ENCODE measurements at regions not wholly inside any gene's neighbourhood (a gene's known extent, or its start where the extent isn't known, plus 50 kb on each side); places are given as distances from the start of the nearest gene placed in this dataset.

GRCh38 chr18:68525091-68525490 is 189.8 kb downstream of the TMX3 start:
- no peak for DNase-seq (ENCODE audit: low read depth)

DNA sequence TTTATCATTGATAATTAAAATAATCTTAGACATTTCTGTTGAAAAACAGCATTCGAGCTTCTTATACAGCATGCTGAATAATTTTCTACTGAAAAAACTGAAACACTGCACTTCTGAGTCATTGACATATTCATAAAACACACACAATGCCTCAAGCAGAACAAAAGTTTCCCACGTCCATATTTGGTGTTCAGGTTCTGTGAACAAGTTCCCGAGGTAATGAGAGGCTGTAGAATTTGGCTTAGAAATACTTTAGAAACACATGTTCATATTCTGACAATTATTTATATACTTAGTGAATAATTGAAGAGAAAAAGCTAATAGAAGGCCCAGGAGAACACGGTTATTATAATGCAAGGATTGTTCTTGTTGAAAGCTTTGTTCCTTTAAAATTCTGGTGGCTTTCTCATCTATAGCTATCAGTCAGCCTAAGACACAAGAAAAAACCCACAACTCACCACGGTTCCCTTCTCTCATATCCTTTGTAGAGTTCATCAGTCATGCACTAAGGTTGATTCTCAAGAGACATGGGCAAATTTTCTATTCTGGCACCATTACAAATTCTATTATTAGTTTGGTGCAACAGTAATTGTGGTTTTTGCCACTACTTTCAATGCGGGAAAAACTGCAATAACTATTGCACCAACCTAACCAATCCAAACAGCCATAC is 194.4 kb downstream of the TMX3 start:
- no peak for DNase-seq (ENCODE audit: low read depth)

GRCh38 chr18:68519336-68519735 is 195.6 kb downstream of the TMX3 start:
- DNase-seq (ENCODE audit: low read depth), result no peak

DNA sequence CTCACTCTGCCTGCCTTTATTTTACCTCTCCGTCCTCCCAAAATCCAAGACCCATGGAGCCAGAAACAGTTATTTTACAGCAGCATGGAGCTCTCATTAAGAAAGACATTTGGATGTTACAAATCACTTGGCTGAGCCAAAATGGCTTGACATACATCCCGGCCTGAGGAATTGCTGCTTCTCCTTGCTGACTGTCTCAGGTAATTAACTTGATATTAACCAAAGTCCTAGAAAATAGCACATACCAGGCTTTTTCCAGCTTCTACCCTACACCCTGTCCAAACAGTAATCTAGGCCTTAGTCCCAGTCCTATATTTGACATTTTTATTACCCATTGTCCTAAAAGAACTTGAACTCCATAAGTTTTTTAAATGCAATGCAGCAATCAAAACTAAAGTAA is 205.0 kb downstream of the TMX3 start:
- no peak for DNase-seq (ENCODE audit: low read depth)

- DNase-seq (ENCODE audit: low read depth), result no peak
Observed at GRCh38 chr18:68507781-68508180, 207.1 kb downstream of the TMX3 start.

GRCh38 chr18:68505178-68505574 is 209.7 kb downstream of the TMX3 start:
- no peak for DNase-seq (ENCODE audit: low read depth)

GRCh38 chr18:68504441-68505177 is 210.3 kb downstream of the TMX3 start:
- DNase-seq (ENCODE audit: low read depth), result no peak

- DNase-seq (ENCODE audit: low read depth), result no peak
Observed at GRCh38 chr18:68500556-68500955, 214.4 kb downstream of the TMX3 start.

DNA sequence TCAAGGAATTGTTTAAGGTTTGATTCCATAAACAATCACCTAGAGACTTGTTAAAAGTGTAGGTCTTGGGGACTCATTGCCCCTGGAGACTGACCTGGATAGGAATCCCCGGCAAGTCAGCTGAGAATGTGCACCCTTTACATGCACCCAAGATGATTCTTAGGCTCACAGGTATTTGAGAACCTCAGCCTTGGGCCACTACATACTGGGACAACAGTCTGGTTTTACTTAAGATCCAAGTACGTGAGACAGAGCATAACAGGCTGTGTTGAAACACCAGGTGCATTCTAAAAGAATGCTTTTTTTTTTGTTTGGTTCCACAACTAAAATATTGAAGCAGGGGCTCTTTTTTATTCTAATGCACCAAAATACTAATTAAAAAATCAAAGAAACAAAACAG is 215.8 kb downstream of the TMX3 start:
- DNase-seq (ENCODE audit: low read depth), result no peak

DNA sequence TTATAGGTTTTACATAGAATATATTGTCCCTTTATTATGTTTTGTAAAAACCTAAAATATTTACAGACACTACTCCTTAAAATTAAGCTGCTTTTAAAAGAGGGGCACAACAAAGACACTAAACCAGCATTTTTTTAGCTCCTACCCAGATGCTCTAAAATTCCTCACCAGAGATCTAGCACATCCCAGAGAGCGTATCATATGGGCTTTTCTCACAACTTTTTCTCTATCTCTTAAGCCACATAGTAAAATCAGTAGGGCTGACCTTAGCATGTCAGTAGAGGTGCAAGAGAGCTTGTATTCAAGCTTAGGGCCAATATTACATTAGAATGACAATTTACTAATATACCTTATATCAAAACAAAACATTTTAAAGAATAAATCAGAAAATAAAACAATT is 216.3 kb downstream of the TMX3 start:
- no peak for DNase-seq (ENCODE audit: low read depth)

DNA sequence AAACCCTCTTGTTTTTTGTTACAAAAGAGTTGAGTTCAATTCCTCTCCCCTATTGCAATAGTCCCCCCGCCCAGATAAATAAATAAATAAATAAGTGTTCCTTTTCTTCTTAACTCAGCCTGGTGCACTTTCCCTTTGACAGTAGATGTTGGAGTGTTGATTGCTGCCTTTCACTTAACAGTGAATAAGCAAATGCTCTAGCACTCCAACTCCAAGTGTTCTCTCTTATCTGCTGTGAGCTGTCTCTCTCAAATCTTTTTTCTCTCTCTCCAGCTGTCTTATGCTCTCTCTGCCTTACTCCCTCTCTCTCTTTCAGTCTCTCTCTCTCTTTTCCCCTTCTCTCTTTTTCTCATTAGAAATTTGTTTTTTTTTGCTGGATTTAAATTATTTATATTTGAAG is 216.7 kb downstream of the TMX3 start:
- no peak for DNase-seq (ENCODE audit: low read depth)

DNA sequence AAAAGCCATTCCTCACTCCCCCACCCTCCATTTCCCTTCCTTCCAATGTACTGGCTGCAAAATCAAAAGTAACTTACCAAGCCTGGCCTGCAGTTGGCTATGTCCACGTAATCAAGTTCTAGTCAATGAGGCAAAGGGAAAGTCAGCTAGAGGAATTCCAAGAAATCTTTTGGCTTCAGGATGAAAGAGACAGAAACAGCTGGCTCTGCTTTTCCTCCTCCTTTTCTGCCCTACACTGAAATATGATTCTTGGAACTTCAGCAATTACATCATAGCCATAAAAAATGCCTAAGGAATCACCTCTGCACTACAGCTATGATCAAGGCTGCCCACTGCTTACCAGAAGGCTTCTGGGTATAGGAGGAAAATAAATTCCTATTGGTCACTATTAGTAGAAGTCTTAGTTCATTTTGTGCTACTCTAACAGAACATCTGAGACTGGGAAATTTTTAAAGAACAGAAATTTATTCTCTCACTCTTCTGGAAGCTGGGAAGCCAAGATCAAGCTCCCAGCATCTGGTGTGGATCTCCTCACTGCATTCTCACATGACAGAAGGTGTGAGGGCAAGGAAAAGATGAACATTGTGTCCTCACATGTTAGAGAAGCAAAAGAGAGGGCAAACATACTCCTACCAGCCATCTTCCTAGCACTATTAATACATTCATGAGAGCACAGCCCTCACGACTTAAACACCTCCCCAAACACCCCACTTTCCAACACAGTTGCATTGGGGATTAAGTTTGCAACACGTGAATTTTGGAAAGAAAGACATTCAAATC is 219.9 kb downstream of the TMX3 start:
- peak; percentile 25 for DNase-seq (ENCODE audit: low read depth)

DNA sequence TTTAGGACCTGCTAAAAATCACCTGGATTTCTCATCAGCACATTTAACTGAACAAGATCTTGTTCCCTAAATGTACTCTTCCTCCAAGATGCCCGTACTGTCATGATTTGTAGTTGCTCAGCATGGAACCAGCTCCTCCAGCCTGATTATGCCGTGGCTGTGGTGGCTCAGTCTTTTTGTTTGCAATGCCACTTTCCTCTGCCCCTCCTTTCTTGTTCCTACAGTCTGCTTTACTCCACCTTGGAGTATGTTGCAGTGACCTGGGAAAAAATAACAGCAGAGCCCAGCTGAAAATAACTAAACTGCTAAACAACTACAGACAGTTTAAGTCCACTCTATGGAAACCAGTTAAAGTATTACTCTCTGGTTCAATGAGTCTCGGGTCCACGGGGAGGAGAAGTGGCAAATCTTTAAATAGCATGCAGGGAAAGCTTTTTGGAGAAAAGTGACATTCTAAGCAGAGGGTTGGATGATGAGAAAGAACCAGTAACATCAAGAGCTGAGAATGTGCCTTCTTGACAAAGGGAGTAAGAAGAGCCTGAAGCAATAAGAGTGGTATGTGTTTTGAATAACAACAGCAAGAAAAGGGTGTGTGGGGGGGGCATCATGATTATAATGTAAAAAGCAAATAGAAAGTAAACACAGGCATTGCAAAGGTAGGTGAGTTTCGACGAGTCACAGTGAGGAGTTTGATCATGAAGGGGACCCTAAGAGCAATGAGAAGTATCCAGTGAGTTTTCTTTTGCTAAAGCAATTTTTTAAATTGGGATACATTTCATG is 225.7 kb downstream of the TMX3 start:
- DNase-seq (ENCODE audit: low read depth), result no peak

- DNase-seq (ENCODE audit: low read depth), result no peak
Observed at GRCh38 chr18:68484241-68484640, 230.7 kb downstream of the TMX3 start.

DNA sequence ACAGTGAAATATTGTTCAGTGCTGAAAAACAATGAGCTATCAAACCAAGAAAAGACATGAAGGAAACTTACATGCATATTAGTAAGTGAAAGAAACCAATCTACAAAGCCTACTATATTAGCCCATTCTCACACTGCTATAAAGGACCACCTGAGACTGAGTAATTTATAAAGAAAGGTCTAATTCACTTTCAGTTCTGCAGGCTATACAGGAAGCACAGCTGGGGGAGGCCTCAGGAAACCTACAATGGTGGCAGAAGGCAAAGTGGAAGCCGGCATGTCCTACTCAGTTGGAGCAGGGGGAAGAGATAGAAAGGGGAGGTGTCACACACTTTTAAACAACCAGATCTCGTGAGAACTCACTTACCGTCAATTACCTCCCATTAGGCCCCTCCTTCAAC is 232.1 kb downstream of the TMX3 start:
- no peak for DNase-seq (ENCODE audit: low read depth)

DNA sequence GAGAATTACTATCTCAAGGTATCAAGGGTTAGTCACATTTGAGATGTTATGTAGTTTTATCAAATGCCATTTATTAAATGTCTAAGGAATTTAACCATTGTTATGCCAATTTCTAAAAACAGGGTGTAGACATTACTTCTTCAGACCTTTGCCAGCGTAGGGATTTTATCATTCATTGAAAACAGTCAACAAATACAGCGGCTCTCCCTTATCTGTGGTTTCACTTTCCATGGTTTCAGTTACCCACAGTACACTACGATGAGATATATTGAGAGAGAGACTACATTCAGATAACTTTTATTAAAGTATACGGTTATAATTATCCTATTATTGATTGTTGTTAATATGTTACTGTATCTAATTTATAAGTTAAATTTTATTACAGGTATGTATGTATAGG is 234.7 kb downstream of the TMX3 start:
- DNase-seq (ENCODE audit: low read depth), result no peak

- DNase-seq (ENCODE audit: low read depth), result no peak
Observed at GRCh38 chr18:68478246-68478645, 236.7 kb downstream of the TMX3 start.

DNA sequence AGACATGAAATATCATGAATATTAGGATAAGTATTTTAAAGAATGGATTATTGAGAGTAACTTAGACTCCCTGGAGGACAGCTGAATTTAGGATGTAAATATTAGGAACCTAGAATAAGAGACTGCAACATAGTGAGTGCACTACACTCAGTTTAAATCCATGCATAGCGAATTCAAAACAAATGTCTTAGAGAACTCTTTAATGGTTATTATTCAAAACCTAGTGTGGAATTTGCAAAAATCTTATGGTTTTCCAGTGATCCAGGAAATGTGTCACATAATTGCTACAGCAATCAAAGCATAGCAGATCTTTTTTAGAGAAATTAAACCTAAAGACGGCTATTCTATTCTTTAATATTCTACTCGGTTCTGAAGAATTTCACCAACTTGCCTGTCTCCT is 239.0 kb downstream of the TMX3 start:
- no peak for DNase-seq (ENCODE audit: low read depth)

DNA sequence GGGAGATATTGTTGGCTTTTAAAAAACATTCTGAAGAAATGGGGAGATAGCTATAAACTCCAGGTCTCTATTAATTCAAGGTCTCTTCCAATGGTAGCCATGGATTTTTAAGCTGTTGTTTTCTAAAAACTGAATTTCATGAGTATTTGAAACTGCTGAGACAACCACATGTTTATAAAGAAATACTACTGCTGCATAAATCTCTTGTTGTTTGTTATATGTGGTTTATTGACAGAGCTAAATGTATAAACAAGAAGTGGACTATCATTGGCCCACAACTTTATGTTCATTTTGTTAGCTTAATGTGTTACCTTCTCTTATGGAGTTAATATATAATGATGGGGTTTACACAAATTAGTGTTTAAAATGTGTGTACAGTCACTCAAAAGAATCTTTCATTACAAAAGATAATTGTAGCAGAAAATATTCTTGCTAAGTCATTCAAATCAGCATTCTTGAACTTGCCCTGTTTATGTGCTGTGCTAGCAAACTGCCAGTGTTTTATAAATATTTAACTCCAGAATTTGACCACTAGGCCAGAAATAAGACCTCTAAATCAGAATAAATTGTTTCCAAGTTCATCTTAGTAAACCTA is 242.1 kb downstream of the TMX3 start:
- no peak for DNase-seq (ENCODE audit: low read depth)

DNA sequence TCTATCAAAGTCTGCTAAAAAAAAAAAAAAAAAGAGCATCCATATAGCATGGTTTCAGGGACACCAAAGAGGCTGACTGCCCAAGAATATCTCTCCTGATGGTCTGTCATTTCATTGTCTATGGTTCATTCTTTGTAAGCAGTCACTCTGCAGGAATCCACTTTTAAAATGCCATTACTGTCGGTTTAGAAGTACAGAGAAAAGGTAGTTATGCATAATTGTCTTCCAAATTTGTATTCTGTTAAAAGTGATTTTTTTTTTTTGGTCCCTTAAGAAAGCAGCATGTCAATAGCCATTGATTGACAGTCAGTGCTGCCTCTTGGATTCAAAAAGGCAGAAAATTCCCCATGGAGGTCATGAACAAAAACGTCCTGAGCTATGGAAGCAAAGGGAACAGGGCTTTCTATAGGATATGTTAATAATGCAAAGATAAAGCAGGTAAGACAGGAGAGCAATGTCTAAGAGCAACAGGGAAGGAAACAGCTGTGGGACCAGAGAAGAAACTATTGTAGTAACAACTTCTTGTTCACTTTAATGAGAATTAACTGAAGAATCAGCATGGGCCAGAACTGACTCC is 245.8 kb downstream of the TMX3 start:
- no peak for DNase-seq (ENCODE audit: low read depth)

- DNase-seq (ENCODE audit: low read depth), result no peak
Observed at GRCh38 chr18:68467957-68468356, 247.0 kb downstream of the TMX3 start.

Data from forelimb muscle (tissue), 1 donor.